ENCODE measurements at regions not wholly inside any gene's neighbourhood (a gene's known extent, or its start where the extent isn't known, plus 50 kb on each side); places are given as distances from the start of the nearest gene placed in this dataset.

GRCh38 chr20:60968853-60969720, 283.0 kb upstream of the CDH4 start:
- TF ChIP-seq, protein P1, sequence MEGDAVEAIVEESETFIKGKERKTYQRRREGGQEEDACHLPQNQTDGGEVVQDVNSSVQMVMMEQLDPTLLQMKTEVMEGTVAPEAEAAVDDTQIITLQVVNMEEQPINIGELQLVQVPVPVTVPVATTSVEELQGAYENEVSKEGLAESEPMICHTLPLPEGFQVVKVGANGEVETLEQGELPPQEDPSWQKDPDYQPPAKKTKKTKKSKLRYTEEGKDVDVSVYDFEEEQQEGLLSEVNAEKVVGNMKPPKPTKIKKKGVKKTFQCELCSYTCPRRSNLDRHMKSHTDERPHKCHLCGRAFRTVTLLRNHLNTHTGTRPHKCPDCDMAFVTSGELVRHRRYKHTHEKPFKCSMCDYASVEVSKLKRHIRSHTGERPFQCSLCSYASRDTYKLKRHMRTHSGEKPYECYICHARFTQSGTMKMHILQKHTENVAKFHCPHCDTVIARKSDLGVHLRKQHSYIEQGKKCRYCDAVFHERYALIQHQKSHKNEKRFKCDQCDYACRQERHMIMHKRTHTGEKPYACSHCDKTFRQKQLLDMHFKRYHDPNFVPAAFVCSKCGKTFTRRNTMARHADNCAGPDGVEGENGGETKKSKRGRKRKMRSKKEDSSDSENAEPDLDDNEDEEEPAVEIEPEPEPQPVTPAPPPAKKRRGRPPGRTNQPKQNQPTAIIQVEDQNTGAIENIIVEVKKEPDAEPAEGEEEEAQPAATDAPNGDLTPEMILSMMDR (conservative IDR thresholded peaks at IDR 0.05; ENCODE audit: low read depth, low read length), result no peak
- no peak for TF ChIP-seq EZH2 (IDR thresholded peaks at IDR 0.05; ENCODE audit: low read length, unreplicated experiment)
